HG02642 (cell line): ENCODE measurements at regions not wholly inside any gene's neighbourhood (a gene's known extent, or its start where the extent isn't known, plus 50 kb on each side); places are given as distances from the start of the nearest gene placed in this dataset.

ENCODE experiments used
- ATAC-seq: cut with Tn5 transposase; IDR thresholded peaks from one replicate; pipeline ENCODE4 v1.9.1; 2021; ENCODE audit warnings: mild to moderate bottlenecking; ENCODE audit not compliant: unreplicated experiment, poor library complexity

- ATAC-seq, result no peak
Observed at GRCh38 chr17:79153367-79154130, 78.9 kb downstream of the ENGASE start.

GRCh38 chr17:79152636-79153035 is 78.0 kb downstream of the ENGASE start:
- ATAC-seq, result no peak

- no peak for ATAC-seq
Observed at GRCh38 chr17:79152110-79152509, 77.5 kb downstream of the ENGASE start.

GRCh38 chr17:79150799-79151198 is 76.2 kb downstream of the ENGASE start:
- no peak for ATAC-seq

GRCh38 chr17:79150035-79150733 is 75.6 kb downstream of the ENGASE start:
- ATAC-seq, result no peak

GRCh38 chr17:79148584-79148983 is 74.0 kb downstream of the ENGASE start:
- no peak for ATAC-seq

GRCh38 chr17:79147746-79148506 is 73.3 kb downstream of the ENGASE start:
- no peak for ATAC-seq

GRCh38 chr17:79146562-79146961 is 71.9 kb downstream of the ENGASE start:
- ATAC-seq, result no peak

GRCh38 chr17:79145548-79145947 is 70.9 kb downstream of the ENGASE start:
- ATAC-seq, result no peak

GRCh38 chr17:79144133-79144532 is 69.5 kb downstream of the ENGASE start:
- ATAC-seq, result no peak

GRCh38 chr17:79142375-79142774 is 67.8 kb downstream of the ENGASE start:
- no peak for ATAC-seq

GRCh38 chr17:79141578-79142355 is 67.1 kb downstream of the ENGASE start:
- ATAC-seq, result no peak

- no peak for ATAC-seq
Observed at GRCh38 chr17:79138826-79139225, 64.2 kb downstream of the ENGASE start.

- no peak for ATAC-seq
Observed at GRCh38 chr17:79137789-79138165, 63.2 kb downstream of the ENGASE start.

- no peak for ATAC-seq
Observed at GRCh38 chr17:79137015-79137788, 62.6 kb downstream of the ENGASE start.

GRCh38 chr17:79136596-79136995 is 62.0 kb downstream of the ENGASE start:
- ATAC-seq, result no peak
